ENCODE measurements at regions not wholly inside any gene's neighbourhood (a gene's known extent, or its start where the extent isn't known, plus 50 kb on each side); places are given as distances from the start of the nearest gene placed in this dataset.

- TF ChIP-seq ZBTB34 (CRISPR knock-in tag; IDR thresholded peaks at IDR 0.05) (no peak), THYN1 (CRISPR knock-in tag; IDR thresholded peaks at IDR 0.05; ENCODE audit: borderline replicate concordance, low read depth) (no peak), ZNF256 (CRISPR knock-in tag; conservative IDR thresholded peaks at IDR 0.05) (no peak), RNF2 (conservative IDR thresholded peaks at IDR 0.05; ENCODE audit: low read depth) (no peak), ZNF207 (IDR thresholded peaks at IDR 0.05; ENCODE audit: borderline replicate concordance) (no peak), ZNF34 (CRISPR knock-in tag; IDR thresholded peaks at IDR 0.05; ENCODE audit: borderline replicate concordance) (no peak), CCAR2 (optimal IDR thresholded peaks at IDR 0.05; ENCODE audit: low read depth, low read length) (no peak), ZNF609 (CRISPR knock-in tag; IDR thresholded peaks at IDR 0.05; ENCODE audit: borderline replicate concordance) (peak; percentile 70; the same call in 1 of the 2 replicates), DNMT3B (CRISPR knock-in tag; conservative IDR thresholded peaks at IDR 0.05) (no peak), MTA1 (CRISPR knock-in tag; IDR thresholded peaks at IDR 0.05; ENCODE audit: borderline replicate concordance) (peak; percentile 33; the same call in 1 of the 2 replicates), TEAD2 (CRISPR knock-in tag; IDR thresholded peaks at IDR 0.05) (no peak), SP140L (CRISPR knock-in tag; IDR thresholded peaks at IDR 0.05; ENCODE audit: borderline replicate concordance) (0 out of 2 replicates have a peak, but pooled peaks have one; percentile 65), PCBP1 (IDR thresholded peaks at IDR 0.05; ENCODE audit: borderline replicate concordance, low read depth, low read length) (no peak), ZNF562 (CRISPR knock-in tag; IDR thresholded peaks at IDR 0.05; ENCODE audit: borderline replicate concordance) (no peak), ZNF547 (CRISPR knock-in tag; IDR thresholded peaks at IDR 0.05) (no peak), RFXAP (CRISPR knock-in tag; IDR thresholded peaks at IDR 0.05; ENCODE audit: borderline replicate concordance) (no peak; the same call in 1 of the 2 replicates), ZNF24 (IDR thresholded peaks at IDR 0.05) (no peak), JUND (CRISPR knock-in tag; IDR thresholded peaks at IDR 0.05) (no peak), KMT2A (CRISPR knock-in tag; IDR thresholded peaks at IDR 0.05) (no peak), GATA4 (IDR thresholded peaks at IDR 0.05; ENCODE audit: borderline replicate concordance, low read depth) (peak; percentile 60; the same call in 1 of the 2 replicates), ZNF230 (CRISPR knock-in tag; IDR thresholded peaks at IDR 0.05) (no peak), ZNF451 (CRISPR knock-in tag; IDR thresholded peaks at IDR 0.05) (no peak; the same call in 1 of the 2 replicates), ZNF776 (CRISPR knock-in tag; IDR thresholded peaks at IDR 0.05) (no peak), ZSCAN22 (CRISPR knock-in tag; IDR thresholded peaks at IDR 0.05) (0 out of 2 replicates have a peak, but pooled peaks have one; percentile 35)
- TF ChIP-seq, protein P1, sequence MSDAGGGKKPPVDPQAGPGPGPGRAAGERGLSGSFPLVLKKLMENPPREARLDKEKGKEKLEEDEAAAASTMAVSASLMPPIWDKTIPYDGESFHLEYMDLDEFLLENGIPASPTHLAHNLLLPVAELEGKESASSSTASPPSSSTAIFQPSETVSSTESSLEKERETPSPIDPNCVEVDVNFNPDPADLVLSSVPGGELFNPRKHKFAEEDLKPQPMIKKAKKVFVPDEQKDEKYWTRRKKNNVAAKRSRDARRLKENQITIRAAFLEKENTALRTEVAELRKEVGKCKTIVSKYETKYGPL (CRISPR knock-in tag; IDR thresholded peaks at IDR 0.05): no peak
Observed at GRCh38 chr14:106845286-106846087, 1319.1 kb downstream of the TMEM121 start (continued).

Data from HepG2 (cell line).